ENCODE measurements at regions not wholly inside any gene's neighbourhood (a gene's known extent, or its start where the extent isn't known, plus 50 kb on each side); places are given as distances from the start of the nearest gene placed in this dataset.

DNA sequence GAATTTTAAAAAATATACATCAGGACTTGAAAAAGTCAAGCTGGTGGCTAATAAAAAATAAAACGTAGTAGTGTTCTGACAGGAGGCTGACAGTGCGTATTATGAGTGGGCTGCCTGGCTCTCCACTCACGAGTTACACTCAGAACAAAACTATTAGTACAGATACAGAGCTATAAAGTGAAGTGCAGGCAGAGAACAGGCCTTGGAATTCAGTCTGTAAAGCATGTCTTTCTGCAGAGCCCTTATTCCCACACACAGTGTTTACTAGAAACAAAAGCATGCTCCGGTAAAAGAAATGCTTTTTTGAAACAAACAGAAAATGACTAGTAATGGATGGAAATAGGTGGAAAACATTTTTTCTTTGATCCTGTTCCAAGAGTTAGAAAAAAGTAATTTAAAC lies 334.7 kb downstream of the DIRAS2 start:
- no peak for DNase-seq (ENCODE audit: low spot score)

DNA sequence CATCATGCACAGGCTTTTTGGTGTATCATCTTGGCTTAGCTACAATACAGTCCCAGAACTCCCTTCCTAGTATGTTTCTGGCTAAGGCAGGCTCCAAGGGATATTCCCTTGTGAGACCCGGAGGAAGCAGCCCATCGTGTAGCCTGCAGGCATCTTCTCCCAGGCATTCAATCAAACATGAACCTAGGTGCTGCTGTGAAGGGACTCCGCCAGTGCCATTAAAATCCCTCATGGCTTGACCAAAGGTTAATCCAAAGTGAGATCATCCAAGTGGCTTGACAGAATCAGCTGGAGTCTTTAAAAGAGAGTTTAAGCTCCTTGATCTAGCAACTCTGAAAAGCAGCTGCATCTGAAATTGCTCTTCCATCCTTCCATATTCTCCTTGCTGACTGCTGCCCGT lies 333.9 kb downstream of the DIRAS2 start:
- DNase-seq (ENCODE audit: low spot score) = no peak

DNA sequence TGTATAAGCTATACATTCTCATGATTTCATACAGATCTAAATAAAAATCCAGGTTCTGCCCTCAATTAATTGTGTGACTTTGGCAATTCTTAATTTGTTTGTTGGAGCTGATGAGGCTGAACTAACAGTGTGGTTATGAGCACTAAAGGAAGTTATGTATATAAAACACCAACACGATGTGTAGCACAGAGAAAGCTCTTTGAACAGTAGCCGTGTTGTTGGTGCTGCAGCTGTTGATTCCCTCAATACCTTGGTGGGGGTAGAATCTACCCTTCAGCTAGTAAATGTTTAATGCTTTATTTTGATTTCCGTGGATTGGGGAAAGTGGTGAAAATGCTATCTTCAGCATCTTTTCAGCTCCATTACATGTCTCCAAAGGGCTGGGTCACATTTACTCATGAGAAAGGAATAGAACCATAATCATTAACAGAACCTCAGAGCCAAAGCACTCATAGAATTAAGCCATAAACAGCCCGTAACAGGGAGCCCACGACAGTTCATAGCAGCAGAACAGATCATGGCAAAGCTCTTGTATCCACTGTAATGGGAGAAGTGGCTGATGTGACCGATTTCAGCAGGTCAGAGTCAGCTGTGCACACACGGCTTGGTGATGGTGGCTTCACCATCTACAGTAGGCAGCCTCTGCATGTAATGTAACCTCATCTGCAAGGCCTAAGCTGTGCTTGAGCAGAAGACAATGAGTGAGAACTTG lies 332.7 kb downstream of the DIRAS2 start:
- DNase-seq (ENCODE audit: low spot score) = no peak

DNA sequence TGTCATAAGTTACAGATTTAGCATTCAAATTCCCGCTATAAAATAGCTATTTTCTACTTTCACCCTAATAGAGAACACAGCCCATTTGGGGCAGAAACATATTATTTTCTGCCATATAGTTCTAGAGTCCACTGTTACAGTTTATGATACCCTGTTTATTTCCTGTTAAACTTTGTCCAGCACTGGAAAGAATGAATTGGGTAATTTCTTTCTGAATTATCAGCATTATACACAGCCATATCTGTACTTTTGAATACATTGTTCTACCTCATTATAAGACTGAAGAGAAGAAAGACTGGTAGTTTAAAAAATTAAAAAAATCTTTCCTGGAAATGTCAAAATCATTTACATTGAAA lies 332.1 kb downstream of the DIRAS2 start:
- DNase-seq (ENCODE audit: low spot score) = no peak

DNA sequence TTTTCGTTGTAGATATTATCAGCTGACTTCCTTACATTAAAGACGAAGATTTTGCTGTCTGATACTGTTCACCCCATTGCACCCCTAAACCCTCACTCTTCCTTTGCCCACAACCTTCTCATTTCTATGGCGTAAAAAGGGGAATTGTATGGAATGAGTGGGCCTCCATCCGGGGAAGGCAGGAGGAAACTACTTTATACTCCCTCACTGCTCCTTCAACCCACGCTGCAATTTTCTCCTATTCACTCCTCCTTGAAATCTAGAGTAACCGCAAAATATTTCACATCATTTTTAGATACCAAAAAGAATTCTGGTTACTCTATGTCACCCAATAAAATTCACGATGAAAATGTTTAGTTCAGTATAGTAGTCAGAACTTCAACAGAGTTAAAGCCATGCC lies 330.8 kb downstream of the DIRAS2 start:
- DNase-seq (ENCODE audit: low spot score) = no peak

DNA sequence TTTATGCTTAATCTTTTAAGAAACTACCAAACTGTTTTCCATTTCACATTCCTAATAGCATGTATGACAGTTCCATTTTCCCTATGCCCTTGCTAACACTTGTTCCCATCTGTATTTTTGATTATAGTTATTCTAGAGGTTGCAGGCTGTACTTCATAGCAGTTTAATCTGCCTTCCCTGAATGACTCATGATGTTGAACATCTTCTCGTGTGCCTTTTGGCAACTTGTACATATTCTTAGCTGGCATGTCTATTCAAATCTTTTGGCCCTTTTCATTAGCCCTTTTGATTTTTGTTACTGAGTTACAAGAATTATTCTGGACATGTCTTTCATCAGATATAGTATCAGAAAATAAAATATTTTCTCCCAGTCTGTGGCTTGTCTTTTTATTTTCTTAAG lies 320.3 kb downstream of the DIRAS2 start:
- DNase-seq (ENCODE audit: low spot score) = no peak

DNA sequence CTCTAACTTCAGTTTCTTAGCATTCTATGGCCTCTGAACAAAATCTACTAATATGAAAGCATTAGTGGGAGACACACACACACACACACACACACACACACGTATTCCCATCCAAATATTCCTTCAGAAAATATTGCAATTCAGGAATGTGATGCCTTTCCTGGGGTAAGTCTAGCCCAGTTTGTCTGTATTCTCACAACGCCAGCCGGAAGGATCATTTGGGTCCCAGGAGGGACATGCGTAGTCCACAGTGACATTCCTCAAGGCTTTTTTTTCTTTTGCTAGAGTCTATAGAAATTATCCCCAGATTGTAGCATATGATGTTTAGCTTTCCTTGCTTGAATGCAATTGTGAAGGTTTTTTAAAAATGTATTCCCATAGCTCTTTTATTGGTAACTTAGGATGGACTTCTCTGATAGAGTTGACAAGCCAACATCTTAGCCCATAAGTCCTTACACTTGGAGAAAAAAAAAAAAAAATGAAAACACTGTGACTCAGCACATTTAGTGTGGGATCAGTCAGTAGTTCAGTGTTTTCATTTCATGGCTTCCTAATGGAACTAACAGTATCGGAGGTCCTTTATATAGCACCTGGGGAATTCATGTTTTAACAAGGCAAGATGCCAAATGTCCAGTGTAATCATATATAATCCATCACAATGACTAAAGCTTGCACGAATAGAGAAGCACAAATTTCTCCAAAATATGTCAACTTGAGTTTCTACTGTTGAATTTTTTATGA lies 316.5 kb downstream of the DIRAS2 start:
- no peak for DNase-seq (ENCODE audit: low spot score)

DNA sequence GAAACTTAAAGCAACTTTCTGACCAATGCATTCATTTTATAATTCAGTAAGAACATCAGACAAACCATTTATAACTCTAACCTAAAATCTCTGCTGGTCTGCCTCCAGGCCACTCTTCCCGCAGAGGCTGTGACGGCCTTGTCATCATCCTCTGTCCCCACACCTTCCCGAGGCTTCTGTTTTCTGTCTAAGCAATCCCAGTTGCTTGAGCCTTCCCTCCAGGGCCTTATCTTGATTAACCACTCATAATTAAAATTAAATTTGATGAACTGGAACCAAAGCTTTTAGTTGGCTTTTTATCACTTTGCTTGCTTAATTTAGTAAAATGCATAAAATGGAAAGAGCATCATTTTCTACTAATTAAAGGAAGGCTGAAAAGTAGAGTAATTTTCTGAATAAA lies 312.4 kb downstream of the DIRAS2 start:
- DNase-seq (ENCODE audit: low spot score) = no peak

DNA sequence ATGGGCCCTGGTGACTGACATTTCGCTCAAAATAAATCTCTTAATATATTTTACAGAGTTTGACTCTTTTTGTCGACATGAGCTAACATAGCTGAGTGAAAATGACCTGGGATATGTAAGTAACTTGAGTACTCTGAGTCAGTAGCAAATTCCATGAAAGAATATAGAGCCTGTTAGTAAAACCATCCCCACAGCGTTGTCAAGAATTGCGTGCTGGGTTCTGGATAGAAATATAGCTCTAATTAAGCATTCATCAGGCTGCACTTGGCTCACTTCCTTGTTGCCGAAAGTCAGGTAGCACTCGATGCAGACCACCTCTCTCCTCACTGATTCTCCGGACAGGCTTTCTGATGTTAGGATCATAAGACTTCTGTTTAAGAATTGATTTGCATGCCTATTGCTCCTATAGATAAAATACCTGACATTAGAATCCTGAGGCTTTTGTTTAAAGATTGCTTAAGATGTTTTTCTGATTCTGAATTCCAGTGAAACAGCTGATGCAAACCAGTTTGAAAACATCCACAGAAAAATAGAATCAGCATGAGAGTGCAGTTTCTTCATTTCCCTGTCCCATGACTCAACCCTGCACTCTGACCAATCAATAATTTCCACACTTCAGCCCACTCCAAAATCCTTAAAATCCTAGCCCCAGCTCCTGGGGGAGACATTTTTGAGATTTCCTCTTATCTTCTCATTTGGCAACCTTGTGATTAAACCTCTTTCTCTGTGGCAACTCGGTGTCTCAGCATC lies 310.6 kb downstream of the DIRAS2 start:
- no peak for DNase-seq (ENCODE audit: low spot score)

DNA sequence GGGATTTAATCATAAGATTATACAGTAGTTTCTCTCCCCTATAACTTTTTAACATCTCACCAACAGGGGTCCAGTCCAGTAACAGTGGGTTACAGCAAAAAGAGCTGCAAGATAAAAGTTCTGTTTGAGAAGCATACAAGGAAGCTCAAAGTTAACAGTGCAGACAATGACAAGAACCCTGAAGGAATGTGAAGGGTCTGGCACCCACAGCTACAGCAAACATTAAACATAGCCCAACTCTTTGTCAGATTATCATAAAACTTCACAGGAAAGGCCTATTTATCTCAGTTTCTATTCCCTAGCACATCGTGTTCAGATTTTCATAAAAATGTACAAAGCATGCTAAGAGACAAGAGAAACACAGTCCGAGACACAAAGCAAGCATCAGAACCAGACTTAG lies 309.4 kb downstream of the DIRAS2 start:
- no peak for DNase-seq (ENCODE audit: low spot score)

DNA sequence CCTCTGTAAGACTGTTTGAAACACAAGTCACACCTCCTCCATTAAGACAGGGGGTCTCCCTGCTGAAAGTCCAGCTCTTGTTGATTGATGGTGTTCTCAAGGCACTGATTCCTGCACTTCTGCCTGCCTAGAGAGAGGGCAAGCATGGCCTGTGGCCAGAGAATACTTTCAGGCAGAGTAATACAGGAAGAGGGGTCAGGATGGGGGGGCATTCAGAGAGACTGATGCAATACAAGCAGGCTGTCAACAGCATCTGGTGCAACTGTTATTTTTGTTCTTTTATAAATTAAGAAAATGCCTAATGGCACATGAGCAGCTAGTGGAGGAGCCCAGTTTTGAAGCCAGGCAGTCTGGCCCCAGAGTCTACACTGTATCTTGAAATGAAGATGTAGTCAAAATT lies 302.2 kb downstream of the DIRAS2 start:
- no peak for DNase-seq (ENCODE audit: low spot score)

DNA sequence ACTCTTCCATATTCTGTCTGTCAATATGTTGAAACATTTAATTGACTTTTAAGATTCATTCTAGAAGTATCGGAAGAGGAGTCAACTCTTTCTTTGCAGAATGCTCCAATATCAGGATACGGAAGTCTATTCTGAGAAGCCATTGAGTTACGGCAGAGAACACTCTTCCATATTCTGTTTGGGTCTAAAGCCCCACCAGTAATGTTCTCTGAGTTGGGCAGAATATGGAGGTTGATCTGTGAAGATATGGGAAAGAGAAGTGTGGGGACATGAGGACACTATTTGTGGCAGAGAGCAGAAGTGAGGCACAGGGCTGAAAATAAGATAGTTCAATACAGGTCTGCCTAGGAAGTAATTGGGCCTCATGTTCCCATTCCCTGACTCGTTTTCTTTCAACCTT lies 300.0 kb downstream of the DIRAS2 start:
- DNase-seq (ENCODE audit: low spot score) = no peak

DNA sequence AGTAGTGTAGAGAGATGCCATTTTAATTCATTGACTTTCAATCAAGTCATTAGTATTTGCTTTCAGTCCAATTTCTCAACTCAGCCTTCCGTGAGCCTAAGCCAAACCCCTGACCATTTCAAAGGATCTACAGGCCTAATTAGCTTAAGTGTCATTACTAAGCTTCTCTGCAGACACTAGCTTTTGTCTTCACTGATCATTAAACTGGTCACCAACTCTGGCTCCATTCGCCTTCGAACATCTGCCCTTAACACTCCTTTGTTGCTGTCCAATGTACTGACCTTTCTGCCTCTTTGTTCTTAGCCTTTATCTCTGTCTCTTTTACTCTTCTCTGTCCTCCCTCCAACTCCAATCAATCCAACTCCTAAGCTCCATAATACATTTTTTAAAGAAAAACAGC lies 299.3 kb downstream of the DIRAS2 start:
- DNase-seq (ENCODE audit: low spot score) = no peak

DNA sequence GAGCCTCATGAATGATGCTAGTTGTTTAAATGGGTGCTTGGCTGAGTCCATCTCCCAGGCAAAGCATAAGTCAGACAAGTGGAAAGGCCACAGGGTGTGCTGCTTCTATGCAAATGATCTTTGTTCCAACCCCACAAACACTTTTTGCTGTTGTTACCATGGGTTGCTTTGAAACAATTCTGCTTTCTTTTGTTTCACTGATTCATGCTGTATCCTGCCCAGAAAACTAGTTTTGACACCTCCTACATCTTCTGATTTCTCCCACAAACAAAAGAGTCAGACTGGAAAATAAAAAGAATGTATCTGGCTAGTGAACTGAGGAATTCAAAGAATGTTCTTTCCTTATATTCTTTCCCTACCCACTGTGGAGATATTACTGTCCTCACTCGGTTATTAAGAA lies 298.6 kb downstream of the DIRAS2 start:
- peak; percentile 2 for DNase-seq (ENCODE audit: low spot score)

DNA sequence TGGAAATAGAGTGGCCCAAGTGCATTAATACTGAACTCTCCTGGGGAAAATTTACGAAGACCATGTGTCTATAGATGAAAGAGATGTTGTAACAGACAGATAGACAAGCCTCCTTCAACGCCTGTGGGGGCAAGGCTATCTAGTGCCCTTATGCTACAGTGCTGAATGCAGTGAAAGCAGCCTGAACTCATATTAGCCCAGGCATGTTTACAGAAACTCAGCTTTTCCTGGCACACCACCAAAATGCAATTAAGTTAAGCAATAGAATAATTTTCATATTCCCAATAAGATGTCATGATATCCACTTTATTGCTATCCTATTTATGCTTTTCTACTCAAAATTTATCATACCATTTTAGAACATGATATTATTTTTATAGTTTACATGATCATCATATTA lies 277.0 kb downstream of the DIRAS2 start:
- no peak for DNase-seq (ENCODE audit: low spot score)

DNA sequence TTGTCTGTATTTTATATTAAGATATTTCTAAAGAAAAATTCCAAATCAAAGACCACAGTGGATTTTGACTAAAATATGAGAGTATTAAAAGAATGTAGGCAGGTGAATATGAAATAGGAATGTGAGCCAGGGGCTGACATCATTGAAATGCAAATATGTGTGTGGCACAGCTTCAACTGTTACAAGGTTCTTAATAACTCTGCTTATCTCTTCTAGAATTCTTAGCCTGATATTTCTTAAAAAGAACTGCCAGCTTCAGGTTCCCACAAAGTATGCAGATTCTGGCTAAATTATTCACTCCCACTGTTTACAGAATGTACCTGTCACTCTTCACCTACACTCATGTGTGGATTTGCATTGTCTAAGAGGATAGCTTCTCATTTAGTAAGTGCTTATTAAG lies 274.4 kb downstream of the DIRAS2 start:
- DNase-seq (ENCODE audit: low spot score) = no peak

DNA sequence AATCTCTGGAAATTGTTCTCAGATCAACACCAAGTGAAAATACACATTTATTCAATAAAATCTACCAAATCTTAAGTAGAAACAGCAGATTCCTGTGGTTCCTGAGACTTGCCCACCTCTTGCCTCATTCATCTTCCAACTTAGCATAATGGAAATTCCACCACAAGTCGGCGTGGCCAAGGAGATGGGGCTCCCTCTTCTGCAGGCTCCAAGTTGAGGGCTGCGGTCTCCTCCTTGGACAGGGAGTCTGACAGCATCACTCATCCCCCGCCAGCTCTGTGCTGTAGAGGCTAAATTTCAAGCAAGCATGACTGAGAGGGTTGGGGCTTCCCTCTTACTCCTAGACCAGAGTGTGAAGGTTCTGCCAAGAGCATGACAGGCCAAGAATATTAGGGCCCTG lies 273.7 kb downstream of the DIRAS2 start:
- no peak for DNase-seq (ENCODE audit: low spot score)

DNA sequence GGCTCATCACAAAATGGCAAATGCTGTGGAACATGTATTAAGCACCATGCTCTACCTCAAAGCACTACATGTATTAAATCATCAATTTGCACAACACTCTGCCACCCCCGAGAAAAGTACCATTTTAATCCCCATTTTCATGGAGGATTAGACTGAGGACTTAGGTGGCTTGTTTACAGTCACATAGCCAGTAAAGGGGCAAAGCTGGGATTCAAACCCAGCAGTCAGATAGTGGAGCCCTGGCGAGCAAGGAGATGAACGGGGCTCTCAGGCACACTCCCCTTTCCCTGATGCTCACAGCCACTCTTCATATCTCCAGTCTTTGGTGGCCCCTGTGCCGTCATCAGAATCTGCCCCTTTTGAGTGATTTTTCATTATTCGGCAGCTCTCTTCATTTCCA lies 262.9 kb downstream of the DIRAS2 start:
- no peak for DNase-seq (ENCODE audit: low spot score)

DNA sequence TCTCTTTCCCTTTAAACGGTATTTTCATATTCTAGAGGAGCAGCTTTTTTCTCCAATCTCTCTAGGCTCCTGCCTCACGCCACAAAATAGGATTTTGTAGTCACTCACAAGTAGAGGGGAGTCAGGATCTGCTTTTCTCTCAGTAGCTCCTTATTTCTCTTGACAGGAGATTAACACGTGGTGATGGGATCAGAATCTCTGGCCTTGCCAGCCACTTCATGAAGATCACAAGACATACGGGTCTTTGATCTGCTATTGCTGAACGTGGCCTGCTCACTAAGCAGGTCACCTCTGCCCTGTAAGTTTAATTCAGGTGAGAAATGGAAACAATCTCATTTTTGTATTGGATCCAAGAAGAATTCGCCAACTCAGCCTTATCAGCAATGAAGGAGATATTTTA lies 257.5 kb downstream of the DIRAS2 start:
- no peak for DNase-seq (ENCODE audit: low spot score)

DNA sequence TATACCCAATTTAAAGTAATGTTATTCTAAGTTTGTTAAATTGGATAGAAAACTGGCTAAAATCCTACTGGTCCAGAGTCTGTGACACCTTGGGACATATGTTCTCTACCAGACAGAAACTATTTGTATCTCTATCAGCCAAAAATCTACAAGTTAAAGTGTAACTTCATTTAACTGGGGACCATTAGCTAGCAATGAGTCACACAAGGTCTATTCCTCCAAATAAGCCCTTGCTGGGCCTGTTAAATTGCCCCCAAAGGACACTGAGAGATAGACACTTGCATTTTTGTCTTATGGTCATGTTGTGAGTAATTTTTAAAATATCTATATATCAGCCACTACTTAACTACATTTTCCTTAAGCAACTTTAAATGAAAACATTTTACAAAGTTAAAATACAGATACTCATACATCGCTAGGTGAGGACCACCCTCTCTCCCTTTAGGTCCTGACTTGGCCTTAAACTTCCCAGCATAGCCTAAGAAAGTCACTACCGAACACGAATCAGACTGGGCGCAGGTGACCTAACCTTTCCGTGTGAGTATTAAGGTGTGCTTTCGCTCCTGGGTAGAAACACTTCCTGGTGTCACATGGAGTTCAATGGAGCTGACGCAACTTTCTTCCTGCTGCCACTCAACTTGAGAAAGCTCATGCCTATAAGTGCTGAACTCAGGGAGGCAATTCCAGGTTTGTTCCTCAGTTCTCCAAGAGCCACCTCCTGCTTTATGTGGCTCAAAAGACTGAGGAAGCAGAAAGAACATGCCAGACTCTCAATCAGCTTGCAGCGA lies 249.1 kb downstream of the DIRAS2 start:
- no peak for DNase-seq (ENCODE audit: low spot score)

DNA sequence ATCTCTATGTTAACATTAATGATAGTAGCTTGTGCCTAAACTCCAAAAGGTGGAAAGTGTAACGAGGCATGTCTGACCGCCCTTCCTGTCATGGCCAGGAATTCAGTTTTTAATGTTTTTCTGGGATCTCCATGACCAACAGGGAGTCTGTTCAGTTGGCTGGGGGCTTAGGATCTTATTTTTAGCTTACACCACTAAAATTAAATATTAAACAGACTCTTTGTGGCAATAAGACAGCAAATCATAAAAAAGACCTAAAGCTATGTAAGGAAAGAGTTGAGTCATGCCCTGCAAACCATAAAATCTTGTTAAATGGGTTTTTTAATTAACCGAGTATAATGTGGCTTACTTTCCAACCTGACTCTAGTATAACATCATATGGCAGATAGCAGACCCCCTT lies 247.8 kb downstream of the DIRAS2 start:
- DNase-seq (ENCODE audit: low spot score) = no peak

DNA sequence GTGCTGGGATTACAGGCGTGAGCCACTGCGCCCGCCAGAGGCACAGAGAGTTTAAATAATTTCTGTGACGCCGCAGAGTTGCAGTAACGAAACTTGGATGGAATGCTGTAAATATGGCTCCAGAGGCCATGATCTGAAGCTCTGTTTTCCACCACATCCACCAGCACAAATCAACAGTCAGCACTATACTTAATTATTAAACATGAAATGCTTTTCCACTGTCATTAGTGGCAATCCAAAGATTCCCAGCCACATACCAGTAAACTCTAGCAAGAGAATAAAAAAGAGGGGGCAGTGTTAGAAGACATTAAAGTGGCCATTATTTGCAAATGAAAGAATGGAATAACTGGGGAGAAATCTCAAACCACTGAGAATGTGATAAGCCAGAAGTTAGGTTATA lies 242.5 kb downstream of the DIRAS2 start:
- no peak for DNase-seq (ENCODE audit: low spot score)

DNA sequence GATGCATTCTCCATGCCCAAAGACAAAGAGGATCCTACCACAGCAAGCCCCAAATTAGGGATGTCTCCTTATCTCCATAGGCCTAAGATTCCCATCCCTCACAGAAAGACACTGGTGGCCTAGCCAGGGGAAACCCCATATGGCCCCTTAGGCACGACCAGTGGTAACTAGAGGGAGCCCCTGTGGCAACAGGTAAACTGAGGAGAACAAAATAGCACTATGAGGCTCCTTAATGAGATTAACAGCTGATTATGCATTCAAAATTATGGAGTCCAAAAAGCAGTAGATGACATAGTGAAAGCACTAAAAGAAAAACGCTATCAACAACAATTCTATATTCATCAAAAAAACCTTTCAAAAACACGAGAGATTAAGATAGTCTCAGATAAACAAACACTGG lies 234.0 kb downstream of the DIRAS2 start:
- no peak for DNase-seq (ENCODE audit: low spot score)
